HG03060 (cell line): ENCODE measurements at regions not wholly inside any gene's neighbourhood (a gene's known extent, or its start where the extent isn't known, plus 50 kb on each side); places are given as distances from the start of the nearest gene placed in this dataset.

Experiments
- ATAC-seq: cut with Tn5 transposase; IDR thresholded peaks from one replicate; pipeline ENCODE4 v1.9.1; 2021; ENCODE audit warnings: low read depth, moderate number of reproducible peaks; ENCODE audit not compliant: unreplicated experiment

DNA sequence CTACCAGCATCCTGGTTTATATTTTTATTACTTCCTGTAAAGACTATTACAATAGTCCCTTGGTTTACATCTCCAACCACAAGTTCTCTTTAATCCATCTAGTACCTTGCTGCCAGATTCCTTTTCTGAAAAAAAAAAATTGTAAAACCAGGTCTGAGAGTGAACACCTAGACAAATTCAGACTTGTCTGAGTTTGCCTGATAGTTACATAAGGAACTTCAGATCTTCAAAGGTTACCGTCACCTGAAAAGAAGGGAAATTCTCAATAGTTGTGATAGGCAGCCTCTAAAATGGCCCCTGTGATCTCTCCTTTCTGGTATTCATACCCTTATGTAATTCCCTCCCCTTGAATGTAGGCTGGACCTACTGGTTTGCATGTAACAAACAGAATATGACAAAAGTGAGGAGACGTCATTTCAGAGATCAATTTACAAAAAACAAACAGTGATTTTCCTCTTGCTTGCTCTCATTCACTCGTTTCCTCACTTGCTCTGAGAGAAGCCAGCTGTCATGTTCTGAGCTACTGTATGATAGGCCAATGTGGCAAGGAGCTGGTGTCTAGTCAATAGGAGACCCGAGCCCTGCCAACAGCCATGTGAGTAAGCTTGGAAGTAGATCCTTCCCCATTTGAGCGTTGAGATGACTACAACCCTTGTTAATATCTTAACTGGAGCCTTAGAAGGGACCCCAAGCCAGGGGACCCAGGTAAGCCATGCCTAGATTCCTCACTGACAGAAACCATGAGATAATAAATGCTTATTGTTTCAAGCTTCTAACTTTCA, 110.9 kb upstream of the LSM8 start:
- no peak for ATAC-seq

DNA sequence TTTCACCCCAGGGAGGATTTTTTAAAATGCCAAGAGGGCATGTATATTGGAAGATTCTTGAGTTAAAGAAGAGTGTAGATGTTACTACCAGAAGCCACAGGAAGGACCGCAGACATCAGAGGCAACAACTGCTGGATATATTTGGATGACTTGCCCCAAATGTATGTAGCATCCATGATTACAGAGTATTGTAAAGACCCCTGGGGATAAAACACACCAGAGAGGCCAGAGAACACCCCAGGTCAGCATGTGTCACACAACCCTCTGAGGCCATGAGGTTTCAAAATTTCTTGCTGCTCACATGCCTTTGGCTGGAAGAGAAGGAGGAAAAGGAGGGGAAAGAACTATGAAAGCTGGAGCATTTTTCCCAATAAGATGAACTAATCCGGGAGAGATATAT, 108.0 kb upstream of the LSM8 start:
- ATAC-seq = no peak

DNA sequence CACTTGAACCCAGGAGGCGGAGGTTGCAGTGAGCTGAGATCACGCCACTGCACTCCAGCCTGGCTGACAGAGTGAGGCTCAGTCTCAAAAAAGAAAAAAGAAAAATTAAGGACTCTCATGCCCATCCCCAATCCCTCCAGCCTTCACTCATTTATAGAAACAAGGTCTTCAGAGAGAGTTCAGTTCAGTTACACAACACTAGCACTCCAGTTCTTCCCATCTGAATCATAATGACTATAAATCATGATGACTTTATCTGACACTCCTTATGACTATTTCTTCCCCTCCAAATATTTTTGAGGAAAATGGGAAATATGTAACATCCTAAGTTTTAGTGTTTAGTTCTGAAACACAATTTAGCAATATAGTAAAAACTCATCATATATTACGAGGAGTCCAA, 107.4 kb upstream of the LSM8 start:
- no peak for ATAC-seq

DNA sequence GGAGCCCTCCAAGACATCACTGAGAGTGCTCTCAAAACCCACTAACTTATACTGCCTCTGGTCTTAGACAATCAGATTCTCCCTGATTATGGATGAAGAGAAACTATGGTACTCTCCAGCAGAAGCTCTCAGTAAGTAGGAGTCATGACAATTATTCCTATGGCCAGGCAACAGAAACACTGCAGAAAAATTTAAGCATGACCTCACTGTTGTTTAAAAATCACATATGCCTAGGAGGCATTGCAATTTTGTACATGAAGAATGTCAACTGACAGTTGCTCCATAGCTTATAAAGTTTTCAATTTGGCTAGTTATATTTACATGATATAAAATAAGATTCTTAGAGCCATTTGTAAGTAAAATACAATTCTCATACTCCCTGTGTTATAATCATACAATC, 105.9 kb upstream of the LSM8 start:
- no peak for ATAC-seq

DNA sequence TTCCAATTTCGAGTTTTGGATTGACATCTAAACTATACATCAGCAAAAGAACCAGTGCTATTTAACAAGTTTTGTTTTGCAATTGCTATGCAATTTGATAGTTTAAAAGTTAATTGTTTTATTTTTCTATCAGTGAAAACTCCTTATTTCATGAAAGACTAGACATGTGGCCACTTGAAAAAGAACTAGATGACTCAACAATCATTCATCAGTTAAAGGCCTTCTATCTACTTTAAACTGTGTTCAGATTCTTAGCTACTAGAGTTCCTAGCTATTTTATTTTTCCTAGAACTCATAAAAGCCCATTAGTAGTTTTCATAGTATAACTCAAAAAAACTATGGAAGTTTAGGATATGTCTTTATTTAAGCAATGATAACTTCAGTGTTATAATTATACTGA, 104.6 kb upstream of the LSM8 start:
- ATAC-seq = no peak

DNA sequence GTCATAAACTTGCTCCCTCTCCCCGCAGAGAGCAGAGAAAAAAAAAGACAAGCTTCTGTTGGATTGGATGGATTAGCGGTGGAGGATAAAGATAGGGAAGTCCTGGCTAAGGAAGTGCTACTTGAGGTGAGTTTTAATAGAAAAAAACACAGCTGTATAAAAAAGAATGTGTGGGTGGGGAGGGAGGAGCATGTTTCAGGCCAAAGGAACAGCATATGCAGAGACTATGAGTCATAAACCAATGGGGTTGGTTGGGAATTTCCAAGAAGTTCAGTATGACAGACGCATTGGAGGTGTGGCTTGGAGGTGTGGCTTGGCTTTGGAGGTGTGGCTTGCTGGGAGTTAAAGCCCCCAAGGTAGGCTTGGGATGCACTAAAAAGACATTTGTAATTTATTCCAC, 103.0 kb upstream of the LSM8 start:
- ATAC-seq = no peak

DNA sequence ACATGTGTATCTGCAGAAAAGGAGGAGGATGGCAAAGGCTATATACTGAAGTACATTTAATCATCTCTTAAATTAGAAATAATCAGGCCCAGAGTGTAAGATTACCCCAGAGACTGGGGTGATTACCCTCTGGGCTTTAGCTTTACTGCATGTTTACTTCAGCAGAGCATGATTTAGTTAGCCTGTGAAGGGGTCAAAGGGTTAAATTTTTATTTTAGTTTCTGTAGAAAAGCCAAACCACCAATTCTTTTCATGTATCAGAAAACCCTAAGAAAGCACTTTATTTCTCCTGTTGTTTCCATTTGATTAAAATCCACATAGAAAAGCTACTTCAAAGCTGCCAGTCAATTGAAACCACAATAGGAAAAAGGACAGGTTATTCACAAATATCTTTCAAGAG, 101.5 kb upstream of the LSM8 start:
- no peak for ATAC-seq

DNA sequence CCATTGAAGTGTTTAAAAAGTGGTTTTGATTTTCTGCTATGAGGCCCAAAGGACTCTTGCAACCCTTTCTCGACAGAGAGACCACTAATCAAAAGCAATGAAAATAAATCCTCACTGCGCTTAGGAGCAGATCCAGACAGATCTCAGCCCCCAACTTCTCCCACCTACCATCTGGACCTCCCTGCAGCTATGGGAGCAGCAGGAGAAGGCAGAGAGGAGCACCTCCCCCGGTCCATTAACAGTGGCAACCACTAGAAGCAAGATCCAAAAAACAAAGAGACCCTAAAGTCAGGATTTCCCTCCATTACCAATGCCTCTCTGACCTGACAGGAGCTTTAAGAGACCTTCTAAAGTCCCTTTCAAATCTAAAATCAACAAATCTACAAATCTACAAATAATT, 99.0 kb upstream of the LSM8 start:
- ATAC-seq = no peak

DNA sequence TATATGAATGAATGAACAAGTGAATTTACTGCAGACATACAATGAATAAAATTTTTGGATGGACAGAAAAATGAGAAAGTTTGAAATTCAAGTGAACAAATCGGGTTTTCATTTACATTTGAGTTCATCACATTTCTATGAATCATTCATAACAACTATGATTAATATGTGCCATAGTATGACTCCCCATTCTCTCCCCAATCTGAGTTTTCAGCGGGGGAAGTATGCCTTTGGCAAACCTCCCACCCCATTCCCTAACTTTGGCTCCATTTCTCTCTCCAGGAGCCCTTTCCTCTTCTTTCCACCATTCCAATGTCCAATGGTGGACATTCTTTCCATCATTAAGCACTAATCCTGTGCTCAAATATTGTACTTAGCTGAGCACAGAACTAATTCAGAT, 96.8 kb upstream of the LSM8 start:
- ATAC-seq = no peak

DNA sequence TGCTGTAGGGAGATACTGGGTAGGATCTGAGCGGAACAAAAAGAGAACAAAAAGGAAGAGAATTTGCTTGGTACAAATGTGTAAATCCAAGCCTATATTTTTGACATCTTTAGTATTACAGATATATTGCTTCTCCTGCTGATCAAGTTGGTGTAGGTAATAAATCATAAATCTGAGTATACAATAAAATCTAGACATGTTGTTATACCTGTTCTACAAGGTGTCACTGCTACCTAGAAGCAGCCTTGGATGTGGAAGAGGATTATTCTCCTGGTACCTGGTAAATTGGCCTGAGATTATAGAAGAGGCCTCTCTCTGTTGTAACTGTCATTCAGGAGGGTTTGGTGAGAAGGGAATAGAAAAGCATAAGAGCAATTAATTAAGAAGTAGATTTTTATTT, 89.9 kb upstream of the LSM8 start:
- no peak for ATAC-seq

DNA sequence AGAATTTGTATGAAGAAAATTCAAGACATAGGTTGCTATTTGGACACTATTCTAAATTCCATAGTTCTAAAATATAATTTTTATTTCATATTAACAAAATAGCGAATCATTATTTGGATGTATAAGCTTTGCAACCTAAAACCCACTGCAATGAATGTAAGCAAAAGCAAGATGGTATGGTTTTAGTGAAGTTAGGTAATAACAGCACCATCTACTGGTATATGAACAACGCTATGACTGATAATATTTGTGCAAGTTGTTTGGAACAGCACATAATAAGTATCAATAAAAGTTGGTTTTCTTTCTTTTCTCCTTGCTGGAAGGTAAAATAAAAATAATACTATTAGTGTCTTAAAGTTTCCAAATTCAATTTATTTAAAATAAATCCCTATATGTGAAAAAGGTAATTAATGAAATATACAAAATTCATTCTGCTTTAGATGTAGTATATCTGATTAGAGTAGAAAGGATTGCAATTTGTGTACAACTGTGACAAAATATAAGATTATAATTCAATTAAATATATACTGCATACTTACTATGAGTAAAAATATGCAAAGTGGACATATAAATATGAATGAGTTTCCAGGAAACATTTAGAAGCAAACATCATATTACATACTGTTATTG, 79.0 kb upstream of the LSM8 start:
- no peak for ATAC-seq

DNA sequence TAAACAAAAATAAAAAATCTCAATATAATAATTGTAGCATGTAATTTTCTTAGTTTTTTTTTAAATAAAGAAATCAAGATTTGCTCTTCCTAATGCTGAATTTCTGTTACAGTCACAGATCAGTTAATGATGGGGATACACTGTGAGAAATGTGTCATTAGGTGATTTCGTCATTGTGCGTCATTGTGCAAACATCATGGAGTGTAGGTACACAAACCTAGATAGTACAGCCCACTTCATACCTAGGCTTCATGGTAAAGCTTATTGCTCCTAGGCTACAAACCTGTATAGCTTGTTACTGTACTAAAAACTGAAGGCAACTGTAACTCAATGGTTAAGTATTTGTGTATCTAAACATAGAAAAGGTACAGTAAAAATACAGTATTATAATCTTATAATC, 74.4 kb upstream of the LSM8 start:
- no peak for ATAC-seq

DNA sequence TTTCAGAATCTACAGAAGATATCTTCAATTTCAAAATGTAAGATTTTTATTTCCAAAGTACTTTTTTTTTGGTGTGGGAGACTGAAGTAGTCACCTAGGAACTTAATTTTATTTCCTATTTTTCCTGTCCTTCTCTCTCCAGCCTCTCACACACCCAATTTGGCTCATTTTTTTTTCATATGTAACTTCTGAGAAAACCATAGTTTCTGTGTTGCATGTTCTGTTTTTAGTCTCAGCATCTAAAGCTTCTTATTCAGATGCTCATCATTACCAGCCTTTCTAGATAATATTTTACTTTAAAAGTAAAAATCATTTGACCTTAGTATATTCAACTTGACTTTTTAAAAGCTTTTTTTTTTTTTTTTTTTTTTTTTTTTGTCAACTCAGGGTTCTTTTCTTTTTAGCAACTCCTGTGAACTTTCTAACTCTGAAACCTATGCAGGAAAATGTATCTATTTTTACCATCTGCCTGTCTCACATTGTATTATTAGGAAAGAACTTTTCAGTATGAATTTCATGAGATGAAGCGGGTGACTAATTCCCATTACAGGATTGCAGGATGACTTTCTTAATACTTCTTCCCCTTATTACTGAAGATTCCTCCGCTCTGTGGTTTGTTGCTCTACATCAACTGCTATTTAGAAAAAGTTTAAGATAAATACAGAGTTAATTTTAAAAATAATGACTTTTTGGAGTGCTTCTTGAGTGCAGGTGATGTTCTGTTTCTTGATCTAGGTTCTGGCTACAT, 73.6 kb upstream of the LSM8 start:
- ATAC-seq = no peak

DNA sequence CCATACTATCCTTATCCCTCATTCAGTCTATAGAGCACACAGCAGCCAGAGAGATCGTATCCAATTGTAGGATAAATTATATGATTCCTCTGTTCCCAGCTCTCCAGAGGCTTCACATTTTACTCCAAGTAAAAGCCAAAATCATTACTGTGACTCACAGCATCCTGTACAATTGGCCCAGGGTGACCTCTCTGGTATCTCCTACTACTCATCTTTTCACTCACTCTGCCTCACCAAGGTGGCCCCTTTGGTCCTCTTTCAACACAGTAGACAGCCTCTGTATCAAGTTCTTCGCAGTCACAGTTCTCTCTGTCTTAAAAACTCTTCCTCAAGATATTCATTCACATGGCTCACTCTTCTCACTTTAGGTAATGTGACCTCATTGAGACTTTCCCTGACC, 72.6 kb upstream of the LSM8 start:
- ATAC-seq = no peak

DNA sequence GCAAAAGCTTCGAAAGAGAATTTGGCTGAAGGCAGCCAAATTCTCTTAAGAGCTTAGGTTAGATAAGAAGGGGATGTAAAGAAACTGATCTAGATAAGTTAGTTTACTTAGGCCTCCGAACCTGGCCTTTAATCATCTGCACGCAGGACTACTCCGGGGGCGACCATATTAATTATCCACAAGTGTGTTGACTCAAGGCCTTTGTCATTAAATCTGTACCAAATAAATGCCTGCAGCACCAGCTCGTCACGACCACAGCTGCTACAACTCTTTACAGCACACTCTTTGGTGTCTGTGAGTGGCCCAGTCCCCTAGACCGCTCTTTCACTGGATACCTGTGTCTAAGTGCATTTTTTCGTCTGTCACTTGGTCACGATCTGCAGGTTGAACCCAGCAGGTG, 69.8 kb upstream of the LSM8 start:
- no peak for ATAC-seq

DNA sequence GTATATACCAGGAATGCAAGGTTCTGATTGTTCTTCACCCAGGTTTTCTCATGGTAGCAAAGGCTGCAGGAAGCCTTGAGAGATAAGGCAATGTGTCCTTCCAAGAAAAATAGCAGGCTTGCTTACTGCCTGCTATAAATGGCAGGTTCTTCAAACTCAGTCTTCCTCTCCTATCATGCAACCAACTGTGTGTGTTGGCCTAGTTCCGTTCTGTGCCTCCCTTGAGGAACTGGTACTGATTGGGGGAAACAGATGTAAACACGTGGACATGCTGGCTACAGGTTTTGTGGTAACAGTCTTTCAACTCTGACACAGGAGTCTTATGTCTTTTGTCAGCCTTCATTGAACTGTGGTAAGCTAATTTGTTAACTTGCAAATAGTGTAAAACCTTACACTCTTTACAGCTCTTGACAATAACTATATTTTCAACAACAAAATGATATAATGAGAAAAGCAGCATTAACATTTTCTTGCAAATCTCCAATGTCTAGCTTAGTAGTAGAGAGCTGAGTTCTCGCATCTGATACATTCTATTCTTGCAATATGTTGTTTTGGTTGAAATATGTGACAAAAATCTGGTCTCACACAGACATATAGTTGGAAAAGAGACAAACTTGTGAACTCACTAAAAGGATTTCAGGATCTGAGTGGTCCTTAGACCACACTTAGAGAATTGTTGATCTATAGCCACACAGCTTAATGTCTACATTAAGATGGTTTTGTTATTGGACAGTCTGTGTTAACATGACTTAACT, 54.7 kb upstream of the LSM8 start:
- ATAC-seq = peak; percentile 65

DNA sequence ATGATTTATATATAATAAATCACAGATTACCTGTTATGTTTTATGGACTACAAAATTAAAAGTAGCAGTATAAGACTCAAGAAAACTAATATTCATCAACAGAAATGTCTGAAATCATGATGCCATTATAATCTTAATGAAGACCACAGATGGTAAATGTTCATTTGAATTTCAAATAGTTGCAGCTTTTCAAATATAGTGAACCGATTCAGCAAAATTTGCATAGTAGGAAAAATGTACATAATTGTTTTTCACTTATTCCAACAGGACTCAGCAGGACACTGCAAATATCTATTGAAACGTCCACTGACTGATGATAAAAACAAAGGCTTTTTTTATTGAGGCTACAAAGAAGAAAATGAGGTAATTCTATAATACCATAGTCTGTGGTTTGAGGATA, 51.2 kb upstream of the LSM8 start:
- no peak for ATAC-seq
